CD4-positive, alpha-beta T cell treated with Interferon alpha-2 for 1 hour (primary cell): ENCODE measurements at regions not wholly inside any gene's neighbourhood (a gene's known extent, or its start where the extent isn't known, plus 50 kb on each side); places are given as distances from the start of the nearest gene placed in this dataset.
"Not testable (repeated sequence)": the region's sequence is repeated elsewhere in the genome, so short reads cannot be mapped to it uniquely, and the experiment has no call there.

Source experiments
- DNase-seq, 2 donors: peaks; one replicate each; pipeline ENCODE4 v3.0.0-alpha.2; 2020 to 2022

DNA sequence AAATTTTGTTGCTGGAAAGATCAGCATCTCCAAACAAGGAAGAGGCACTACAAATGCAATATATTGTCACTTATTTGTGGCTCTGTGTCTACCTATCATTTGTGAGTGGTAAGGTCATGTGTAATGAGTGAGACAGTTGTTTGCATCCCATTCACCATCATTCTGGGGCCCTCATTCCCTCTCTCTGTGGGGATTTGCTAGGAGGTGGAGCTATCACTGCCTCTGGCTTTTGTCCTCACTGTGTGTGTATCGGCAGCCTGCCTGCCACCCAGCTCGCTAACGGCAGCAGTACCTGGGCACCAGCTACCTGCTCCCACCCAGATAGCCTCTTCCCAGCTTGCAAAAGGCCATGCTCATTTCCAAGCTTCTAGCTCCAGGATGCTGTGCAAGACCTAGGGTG, 379.2 kb upstream of the ZFHX3 start:
- DNase-seq = no peak

DNA sequence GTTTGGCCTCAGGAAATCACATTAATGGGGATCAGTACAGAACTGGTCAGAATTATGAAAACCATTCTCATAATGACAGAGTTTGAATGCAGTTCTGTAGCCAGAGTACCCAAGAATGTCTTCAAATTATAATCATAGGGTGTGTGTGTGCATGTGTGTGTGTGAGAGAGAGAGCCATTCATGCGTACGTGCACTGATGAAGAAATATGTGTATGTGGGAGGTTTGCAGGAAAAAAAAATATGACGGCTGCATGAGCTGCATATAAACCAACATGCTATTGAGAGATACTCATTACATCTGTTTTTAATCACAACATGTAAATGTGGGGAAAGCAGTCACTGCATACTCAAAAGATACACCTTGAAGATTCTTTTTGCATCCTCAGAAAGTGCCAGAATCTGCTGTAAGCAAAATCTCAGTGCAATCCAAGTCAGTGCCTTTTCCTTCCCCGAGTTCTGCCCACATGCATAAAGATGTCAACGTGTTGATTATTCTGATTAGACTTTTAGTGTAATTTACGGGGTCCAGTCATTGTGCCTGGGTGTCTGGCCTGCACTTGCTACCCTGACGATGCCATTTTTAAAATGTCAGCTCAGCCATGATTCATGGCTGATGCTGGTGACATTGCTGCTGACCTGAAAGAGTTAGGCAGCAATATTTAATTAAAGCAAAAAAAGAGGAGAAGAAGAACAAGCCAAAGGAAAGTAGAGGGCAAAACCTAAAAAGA, 378.7 kb upstream of the ZFHX3 start:
- DNase-seq = no peak

DNA sequence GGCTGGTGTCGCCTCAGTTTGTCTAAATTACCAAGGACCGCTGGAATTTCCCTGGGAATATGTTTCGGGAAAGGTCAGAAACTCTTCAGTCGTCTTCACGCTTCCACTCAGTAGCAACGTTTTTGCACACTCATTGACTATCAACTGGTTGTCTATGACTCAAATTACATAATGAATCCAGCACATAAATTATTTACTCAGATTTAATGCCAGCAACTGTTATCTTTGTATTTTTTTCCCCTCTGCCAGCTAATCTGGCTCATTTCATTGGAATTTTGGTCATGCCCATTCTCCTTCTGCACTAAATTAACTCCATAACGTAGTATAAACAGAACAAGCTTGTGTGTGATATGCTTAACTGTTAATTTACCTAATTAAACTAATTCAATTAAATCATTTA, 372.7 kb upstream of the ZFHX3 start:
- DNase-seq = no peak

DNA sequence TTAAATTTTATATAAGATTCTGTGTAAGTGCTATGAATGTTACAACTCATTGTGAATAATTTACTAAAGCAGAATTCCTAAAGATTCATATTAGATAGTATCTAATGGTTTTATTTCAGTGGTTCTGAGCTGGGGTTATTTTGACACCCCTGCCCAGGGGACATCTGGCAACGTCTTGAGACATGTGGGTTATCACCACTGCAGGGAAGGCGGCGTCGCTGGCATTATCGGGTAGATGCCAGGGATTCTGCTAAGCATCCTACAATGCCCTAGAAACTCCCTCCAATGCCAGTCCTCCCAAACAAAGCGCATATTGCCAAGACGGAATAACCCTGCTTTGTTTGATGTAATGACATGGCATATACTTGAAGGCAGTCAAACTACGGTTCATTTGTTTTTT, 372.3 kb upstream of the ZFHX3 start:
- DNase-seq = no peak

DNA sequence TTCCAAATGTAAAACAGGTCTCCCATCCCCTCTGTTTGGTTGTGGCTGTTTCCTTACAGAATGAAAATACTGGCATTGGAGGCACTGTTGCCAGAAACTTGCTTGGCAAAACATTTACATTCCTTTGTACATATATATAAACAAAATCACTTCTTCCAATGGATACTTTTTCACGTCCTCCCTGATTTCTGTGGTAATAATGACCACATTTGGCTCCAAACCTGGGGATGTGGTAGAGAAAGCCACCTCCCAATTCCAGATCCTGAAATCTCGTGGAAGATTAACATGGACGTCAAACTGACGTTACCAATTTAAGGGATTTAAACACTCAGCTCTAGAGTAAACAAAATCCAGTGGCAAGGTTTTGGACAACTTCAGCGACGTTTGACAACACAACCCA, 370.8 kb upstream of the ZFHX3 start:
- DNase-seq = no peak

DNA sequence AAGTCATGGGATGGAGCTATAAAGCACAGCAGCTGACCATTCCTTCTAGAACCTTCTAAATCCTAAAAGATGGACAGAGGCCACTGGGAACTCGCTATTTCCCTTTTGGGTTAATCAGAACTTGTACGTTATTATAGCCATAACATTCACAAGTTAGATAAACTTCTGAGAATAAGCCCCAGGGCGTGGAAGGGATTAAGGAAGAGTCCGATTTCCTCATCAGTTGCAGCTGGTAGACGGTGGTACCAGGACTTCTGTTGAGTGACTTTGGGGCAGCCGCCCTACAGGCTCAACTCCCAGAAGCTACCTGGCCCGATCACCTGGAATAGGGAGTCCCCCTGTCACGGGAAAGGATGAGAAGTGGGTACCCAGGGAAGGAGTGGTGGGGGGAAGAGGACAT, 370.1 kb upstream of the ZFHX3 start:
- no peak for DNase-seq

DNA sequence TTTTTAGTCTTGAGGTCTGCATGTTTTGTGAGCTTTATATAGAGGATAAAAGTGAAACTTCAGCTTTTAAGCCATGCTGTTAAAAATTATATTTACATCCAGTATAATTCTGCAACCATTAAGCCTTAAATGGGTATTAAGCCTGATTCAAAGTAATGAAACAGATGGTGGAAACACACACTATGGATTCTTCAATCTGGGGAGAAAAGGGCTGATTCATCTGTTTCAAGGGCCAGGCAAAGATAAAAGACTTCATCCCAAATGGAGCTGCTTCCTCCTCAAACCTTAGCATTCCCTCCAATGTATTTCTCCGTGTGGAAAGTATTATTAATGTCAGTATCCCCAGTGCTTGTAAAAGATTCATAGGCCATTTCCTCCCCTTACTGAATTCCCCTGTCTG, 367.4 kb upstream of the ZFHX3 start:
- no peak for DNase-seq

DNA sequence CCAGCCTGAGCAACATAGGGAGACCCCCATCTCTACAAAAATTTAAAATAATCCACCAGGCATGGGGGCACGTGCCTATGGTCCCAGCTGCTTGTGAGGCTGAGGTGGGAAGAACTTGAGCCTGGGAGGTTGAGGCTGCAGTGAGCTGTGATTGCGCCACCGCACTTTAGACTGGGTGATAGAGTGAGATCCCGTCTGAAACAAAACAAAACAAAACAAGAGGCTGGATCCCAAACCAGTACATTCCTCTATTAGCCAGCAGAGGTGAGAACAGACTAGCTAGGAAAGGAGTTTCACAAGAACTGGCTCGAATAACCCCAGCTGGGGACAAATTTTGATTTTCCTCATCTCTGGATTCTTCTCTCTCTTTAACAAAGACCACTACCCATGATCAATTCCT, 366.7 kb upstream of the ZFHX3 start:
- DNase-seq = no peak

DNA sequence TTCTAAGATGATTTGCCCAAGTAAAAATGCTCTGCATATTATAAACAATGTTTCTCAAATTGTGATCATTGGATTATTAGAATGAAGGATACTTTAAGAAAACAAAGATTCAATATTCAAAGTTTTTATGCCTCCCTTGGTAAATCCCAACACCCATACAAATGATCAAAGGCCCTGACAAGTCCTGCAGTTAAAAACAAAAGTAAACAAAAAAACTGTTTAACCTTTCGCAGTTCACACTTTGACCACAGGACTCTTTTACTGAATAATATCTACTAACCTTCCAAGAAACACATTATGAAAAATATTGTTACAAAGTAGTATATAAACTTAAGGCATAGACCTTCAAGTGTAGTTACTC, 365.9 kb upstream of the ZFHX3 start:
- no peak for DNase-seq

DNA sequence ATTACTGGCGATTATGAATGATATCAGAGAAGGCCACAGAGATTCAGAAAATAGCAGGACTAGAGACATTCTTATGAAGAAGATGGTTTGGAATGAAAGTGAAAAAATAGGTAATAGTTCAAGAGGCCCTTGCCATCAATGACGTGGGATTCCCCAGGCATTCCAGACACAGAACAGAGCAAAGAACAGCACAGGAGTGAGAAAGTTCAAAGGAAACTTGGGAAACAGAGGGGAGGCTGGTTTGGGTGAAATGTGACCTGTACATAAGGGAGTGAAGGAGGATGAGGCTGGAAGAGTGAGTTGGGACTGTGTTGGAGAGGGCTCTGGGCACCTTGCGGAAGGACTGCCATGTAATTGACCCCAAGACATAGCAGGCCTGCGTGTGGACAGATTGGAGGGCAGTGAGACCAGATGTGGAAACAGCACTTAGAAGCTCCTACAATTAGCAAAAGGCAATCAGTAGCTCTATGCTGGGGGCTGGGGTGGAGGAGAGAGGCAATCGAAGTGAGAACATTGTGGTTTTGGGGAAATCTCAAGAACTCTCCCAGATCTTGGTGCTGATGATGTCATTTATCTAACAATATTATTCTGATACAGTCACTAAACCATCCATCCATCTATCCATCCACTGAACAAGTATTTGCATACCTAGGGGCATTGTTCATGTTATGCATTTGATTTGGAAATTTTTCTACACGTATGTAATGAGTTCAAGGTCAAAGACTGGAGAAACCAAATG, 365.3 kb upstream of the ZFHX3 start:
- no peak for DNase-seq

DNA sequence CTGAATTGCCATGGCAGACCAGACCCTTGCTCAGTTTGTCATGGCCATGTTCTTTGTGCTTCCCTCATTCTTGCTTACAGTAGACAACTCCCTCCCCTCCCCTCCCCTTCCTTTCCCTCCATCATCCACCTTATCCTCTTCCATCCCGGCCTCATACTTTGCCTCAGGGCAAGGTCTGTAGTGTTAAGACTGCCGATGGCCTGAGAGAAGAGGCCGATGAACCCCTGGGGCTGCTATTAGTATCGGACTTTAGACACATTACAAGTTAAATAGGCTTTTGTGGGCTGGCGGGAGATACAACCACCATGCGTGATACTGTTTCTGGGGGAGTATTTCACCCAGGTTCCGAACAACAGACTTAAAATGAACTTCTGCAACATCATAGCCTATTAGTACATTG, 364.5 kb upstream of the ZFHX3 start:
- no peak for DNase-seq

DNA sequence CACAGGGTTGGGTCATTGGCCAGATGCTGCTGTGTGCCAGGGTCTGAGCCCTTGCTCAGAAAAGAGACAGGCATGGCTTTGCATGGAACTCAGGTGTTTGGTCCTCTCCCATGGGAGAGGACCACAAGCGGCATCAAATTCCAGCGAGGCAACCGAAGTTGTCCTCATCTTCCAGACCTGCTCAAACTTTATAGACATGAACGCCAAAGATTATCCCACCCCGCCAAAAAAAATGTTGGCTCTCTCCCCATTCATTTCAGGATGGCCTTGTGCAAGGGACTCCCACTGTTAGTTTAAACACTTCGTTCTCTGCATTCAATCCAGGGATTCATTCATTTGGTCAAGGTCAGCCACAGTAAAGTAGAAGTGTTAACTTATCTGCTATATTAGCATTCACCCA, 360.8 kb upstream of the ZFHX3 start:
- no peak for DNase-seq

DNA sequence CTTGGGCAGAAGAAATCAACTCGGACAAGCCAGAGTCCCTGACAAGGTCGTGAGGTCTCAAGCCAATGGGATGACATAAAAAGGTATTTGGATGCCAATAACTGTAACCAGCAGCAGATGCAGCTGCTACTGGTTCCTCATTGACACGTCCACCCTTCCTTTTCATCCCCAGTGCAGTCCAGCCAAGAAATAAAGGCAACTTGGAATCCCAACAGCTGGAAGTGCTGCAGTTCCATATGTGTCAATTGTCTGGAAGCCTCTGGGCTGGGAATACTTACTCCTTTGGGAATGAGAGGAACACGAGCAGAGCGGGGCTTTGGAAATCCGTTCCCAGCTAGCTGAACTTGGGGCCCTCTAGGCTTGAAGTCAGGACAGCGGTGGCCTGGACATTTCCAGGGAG, 360.4 kb upstream of the ZFHX3 start:
- DNase-seq = no peak

DNA sequence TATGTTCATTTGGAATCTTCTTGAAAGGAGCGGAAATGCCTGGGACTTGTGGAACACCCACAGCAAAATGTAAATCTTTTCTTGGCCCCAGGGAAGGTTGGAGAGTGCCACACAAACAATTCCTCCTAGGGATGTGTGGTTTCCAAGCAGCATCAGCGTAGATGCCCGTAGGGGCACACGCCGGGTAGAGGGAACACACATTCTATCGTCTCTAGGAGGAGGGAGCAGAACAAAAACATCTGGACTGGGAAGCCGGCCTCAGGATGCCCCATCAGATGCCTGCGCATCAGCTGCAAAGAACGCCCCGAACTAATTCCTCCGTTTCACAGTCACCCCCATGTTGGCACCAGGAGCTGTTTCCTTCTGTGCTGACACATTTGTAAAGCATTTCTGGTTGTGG, 357.9 kb upstream of the ZFHX3 start:
- DNase-seq = no peak

DNA sequence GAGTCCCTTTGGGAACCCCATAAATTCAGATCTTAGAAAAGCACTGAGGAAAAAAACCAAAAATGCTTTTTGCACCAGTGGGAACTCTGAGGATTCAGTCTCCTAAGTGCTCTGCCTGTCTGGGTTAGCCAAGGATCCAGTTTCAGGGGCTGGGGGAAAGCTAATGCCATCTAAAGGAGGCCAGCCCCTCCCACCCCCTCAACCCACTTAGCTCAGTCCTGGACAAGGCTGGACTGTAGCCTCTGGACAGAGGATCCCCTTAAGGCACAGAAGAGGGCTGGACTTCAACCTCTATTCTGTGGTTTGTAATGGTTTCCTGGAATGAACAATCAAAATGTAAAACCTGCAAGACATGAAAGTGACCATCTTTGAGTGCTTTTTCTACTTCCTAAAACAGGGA, 356.1 kb upstream of the ZFHX3 start:
- no peak for DNase-seq

DNA sequence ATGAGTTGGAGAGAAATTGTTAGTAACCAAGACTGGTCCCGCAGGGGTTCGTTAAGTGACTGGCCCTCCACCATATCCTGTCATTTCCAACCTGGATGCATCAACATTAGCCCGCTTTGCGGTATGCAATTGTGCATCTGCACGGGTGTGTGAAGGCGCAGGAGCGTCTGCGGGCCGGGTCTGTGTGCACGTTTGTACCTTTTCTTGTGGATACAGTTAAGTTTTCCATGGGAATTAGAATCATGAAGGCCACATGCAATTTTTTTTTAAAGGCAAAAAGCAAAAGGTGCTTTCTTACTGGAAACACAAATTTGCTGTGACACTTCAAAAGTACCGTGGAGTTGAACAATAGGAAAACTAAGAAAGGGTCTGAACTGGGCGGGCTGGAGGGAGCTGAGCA, 355.4 kb upstream of the ZFHX3 start:
- no peak for DNase-seq

DNA sequence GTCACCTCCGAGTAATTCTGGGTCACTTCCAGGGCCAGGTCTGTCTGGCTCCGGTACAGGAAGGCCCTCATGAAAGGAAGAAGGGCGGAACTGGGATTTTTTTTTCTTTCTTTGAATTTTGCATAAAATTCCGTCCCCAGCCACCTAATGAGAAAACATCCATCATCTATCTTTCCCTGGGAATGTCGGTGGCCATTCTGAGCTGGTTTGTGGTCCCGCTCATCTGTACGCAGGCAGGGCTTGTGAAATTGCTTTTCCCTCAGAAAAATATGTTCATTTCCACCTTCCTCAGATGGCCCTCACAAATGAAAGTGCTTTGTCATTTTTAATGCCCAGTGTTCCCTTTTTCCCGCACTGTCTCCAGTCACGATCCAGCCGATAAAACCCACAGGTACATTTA, 353.0 kb upstream of the ZFHX3 start:
- DNase-seq = no peak

DNA sequence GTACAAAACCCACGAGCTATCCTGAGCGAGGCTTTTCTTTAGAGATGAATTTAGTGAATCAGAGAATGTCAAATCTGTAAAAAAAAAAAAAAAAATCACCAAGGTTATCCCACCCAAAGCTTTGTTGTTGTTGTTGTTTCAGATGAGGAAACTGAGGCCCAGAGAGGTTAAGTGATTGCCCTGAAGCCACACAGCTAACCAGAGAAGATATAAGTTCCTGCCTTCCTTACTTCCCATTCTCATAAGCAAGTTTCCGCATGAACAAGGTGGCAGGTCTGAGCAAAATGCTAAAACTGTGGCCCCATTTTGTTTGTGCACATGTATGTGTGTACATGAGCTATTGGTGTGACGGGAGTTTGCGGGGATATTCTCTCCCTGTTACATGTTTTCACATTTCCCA, 352.1 kb upstream of the ZFHX3 start:
- no peak for DNase-seq

DNA sequence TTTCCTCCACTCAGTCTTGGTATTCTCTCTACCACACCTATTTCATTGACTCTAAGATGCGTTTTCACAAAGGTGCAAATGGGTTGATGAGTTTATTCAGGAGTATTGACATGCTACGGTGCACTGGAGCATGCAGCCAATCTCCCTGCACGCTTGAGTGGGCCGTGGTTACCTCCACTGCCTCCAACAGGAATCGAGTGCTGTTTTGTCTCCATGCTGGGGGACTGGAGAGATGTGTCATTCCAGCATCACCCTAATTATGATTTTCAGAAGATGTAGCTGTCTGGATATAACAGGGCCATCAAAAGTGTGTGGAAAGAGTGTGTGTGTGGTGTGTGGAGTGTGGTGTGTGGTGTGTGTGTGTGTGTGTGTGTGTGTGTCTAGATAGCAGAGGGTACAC, 351.6 kb upstream of the ZFHX3 start:
- DNase-seq = no peak

DNA sequence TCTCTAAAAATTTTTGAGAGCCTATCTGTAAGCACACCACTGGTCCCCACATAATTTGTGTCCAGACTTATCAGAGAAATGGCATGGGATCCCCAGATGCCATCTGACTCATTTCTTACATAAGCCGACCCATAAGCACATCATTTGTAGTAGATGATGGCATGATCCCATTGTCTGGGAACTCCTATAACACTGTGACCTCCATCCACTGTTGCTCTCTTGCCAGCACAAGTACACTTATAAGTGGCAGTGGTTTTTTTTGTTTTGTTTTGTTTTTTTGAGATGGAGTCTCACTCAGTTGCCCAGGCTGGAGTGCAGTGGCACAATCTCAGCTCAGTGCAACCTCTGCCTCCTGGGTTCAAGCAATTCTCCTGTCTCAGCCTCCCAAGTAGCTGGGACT, 350.7 kb upstream of the ZFHX3 start:
- DNase-seq = not testable (repeated sequence)

DNA sequence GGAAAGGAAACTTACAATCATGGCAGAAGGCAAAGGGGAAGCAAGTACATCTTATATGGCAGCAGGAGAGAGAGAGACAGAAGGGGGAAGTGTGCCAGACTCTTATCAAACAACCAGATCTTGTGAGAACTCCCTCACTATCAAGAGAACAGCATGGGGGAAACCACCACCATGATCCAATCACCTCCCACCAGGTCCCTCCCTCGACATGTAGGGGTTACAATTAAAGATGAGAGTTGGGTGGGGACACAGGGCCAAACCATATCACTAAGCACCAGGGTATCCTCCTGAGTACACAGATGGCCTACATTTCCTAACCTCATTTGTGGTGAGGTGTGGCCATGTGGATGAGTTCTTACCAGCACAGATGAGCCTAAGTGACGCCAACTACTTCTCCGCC, 348.6 kb upstream of the ZFHX3 start:
- DNase-seq = no peak

DNA sequence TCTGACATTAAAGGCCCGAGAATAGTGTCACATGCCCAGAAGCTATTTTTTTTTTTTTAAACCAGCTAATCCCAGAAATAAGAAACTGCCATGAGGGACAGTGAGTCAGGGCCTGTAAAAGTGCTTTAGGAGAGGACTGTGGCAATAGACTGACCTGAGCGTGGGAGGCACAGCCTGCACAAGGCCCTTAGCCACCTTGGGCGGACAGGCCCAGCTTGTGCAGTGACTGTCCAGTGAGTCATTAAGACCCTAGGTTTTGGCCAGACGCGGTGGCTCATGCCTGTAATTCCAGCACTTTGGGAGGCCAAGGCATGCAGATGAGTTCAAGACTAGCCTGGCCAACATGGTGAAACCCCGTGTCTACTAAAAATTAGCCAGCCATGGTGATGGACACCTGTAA, 343.0 kb upstream of the ZFHX3 start:
- DNase-seq = no peak

DNA sequence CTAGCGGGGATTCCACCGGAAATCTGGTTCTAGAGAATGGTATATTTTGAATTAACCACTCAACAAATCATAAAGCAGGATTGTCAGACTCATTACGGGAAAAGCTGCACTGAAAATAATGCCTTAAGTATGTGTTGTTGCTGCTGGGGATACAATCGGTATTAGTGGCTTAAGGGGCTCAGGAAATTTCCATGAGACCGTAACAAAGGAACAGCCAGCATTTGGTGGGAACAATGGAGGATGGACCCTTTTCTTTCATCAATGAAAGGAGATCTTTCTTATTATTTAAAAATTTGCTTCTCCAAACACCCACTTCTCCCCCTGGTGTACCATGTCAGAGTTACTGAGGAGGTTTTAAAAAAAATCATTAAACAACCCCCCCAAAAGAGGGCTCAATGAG, 342.6 kb upstream of the ZFHX3 start:
- DNase-seq = no peak

DNA sequence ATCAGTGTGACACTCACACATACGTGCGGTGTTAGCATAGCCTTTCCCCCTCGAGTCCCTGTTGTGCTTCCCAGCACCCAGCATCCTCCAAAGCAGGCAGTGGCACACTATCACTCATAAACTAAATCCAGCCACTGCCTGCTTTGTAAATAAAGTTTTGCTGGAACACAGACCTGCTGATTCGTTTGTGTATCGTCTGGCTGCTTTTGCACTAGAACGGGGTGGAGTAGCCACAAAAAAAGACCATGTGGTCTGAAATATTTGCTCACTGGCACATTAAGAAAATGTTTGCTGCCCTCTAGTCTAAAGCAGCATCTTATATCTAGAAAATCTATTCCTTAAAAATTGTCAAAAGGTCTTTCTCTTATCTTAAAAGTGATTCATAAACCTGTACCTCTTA, 341.2 kb upstream of the ZFHX3 start:
- no peak for DNase-seq

DNA sequence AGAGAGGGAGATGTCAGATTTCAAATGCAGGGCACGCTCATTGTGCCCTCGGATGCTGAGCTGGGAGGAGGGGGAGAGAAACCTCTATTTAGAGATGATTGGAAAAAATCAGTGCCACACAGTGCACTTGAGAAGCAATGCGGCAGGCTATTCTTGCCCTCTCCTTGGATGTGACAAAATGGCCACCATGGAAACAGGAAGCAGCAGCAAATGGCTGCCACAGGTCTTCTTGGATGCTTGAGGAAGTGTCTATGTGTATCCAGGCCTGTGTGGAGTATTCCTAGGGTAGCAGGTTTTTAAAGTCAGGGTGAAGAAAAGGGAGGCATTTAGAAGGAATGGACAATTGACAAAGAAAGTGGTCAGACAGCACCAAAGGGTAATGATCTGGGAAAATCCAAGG, 340.1 kb upstream of the ZFHX3 start:
- DNase-seq = no peak
